Uterus (tissue), 3 donors: ENCODE measurements at regions not wholly inside any gene's neighbourhood (a gene's known extent, or its start where the extent isn't known, plus 50 kb on each side); places are given as distances from the start of the nearest gene placed in this dataset.

Experiments used
- DNase-seq, 2 donors: peaks; one replicate each; pipeline ENCODE4 v3.0.0-alpha.2; 2019 to 2020
- H3K27ac ChIP-seq, 2 donors: fragments of 200-600 bp; sonication (generic); 1 replicate in 1 of 2; 2 replicates in 1 of 2; pipeline ENCODE4 v1.5.1; 2016 to 2018
- H3K27me3 ChIP-seq, 2 donors: fragments of 200-600 bp; sonication (generic); one replicate each; pipeline ENCODE4 v1.5.1; 2018 to 2019; ENCODE audit warnings: control low read depth in 1 of 2
- H3K36me3 ChIP-seq, 2 donors: fragments of 200-600 bp; sonication (generic); one replicate each; pipeline ENCODE4 v1.5.1; 2019; ENCODE audit warnings: control low read depth in 1 of 2
- H3K4me1 ChIP-seq, 2 donors: fragments of 200-600 bp; sonication (generic); one replicate each; pipeline ENCODE4 v1.5.1; 2018 to 2019; ENCODE audit warnings: control low read depth in 1 of 2
- H3K4me3 ChIP-seq, 2 donors: fragments of 200-600 bp; sonication (generic); 1 replicate in 1 of 2; 2 replicates in 1 of 2; pipeline ENCODE4 v1.5.1; 2018 to 2019; ENCODE audit warnings: mild to moderate bottlenecking in 1 of 2
- H3K9me3 ChIP-seq, 2 donors: fragments of 200-600 bp; sonication (generic); one replicate each; pipeline ENCODE4 v1.5.1; 2019; ENCODE audit warnings: control low read depth in 1 of 2
- CTCF ChIP-seq, 4 experiments: fragments of 200-600 bp in 2 of 4; fragments of 450-650 bp in 2 of 4; sonication (generic) in 2 of 4; IDR thresholded peaks; one replicate each; pipeline ENCODE4 v1.5.1; 2016 to 2019; ENCODE audit warnings: antibody characterized with exemption in 4 of 4, mild to moderate bottlenecking in 2 of 4, moderate library complexity in 1 of 4
- POLR2A ChIP-seq, 2 donors: fragments of 450-650 bp; IDR thresholded peaks; one replicate each; pipeline ENCODE4 v1.6.1; 2016; ENCODE audit warnings: antibody characterized with exemption in 2 of 2, mild to moderate bottlenecking in 1 of 2, moderate library complexity in 1 of 2
- intact Hi-C: fragments of 100-400 bp; cut with DNase I; formaldehyde crosslinking; loops from one replicate; pipeline ENCODE4 v1.15.1; 2023; ENCODE audit warnings: low total_unique reads
- donor health status: DM: yes; HTN: yes; CAD: no.

GRCh38 chr21:19704832-19705231, 1293.4 kb upstream of the NCAM2 start:
- DNase-seq: no peak
- intact Hi-C loops: no loop called here
- H3K4me3 ChIP-seq: no peak overlapping the region
- no peaks in the 10 kb centered on the region for H3K27me3 ChIP-seq
- TF ChIP-seq POLR2A (IDR thresholded peaks at IDR 0.05) (no peak), CTCF (IDR thresholded peaks at IDR 0.05) (no peak)
- no peaks in the 10 kb centered on the region for H3K4me1 ChIP-seq
- no peaks in the 10 kb centered on the region for H3K36me3 ChIP-seq
- no peaks in the 10 kb centered on the region for H3K9me3 ChIP-seq
- no peak overlapping the region for H3K27ac ChIP-seq

GRCh38 chr21:19712441-19712840, 1285.8 kb upstream of the NCAM2 start:
- Histone ChIP-seq H3K27ac (no peak overlapping the region), H3K4me1 (no peaks in the 10 kb centered on the region), H3K27me3 (no peaks in the 10 kb centered on the region), H3K4me3 (no peak overlapping the region), H3K9me3 (no peaks in the 10 kb centered on the region), H3K36me3 (no peaks in the 10 kb centered on the region)
- intact Hi-C loops: no loop called here
- no peak for DNase-seq
- no peak for TF ChIP-seq CTCF (IDR thresholded peaks at IDR 0.05)
- no peak for TF ChIP-seq POLR2A (IDR thresholded peaks at IDR 0.05)

- intact Hi-C loops: no loop called here
- Histone ChIP-seq H3K9me3 (no peaks in the 10 kb centered on the region), H3K27ac (no peak overlapping the region), H3K36me3 (no peaks in the 10 kb centered on the region), H3K4me1 (no peaks in the 10 kb centered on the region), H3K27me3 (no peaks in the 10 kb centered on the region), H3K4me3 (no peak overlapping the region)
- TF ChIP-seq CTCF (IDR thresholded peaks at IDR 0.05) (no peak), POLR2A (IDR thresholded peaks at IDR 0.05) (no peak)
- DNase-seq: no peak
Observed at GRCh38 chr21:19713313-19713712, 1284.9 kb upstream of the NCAM2 start.

- intact Hi-C loops: no loop called here
- H3K27ac ChIP-seq: no peak overlapping the region
- no peaks in the 10 kb centered on the region for H3K4me1 ChIP-seq
- H3K27me3 ChIP-seq: no peaks in the 10 kb centered on the region
- no peak for TF ChIP-seq POLR2A (IDR thresholded peaks at IDR 0.05)
- H3K4me3 ChIP-seq: no peak overlapping the region
- no peaks in the 10 kb centered on the region for H3K9me3 ChIP-seq
- no peak for DNase-seq
- no peaks in the 10 kb centered on the region for H3K36me3 ChIP-seq
Observed at GRCh38 chr21:19724081-19724480, 1274.1 kb upstream of the NCAM2 start.

GRCh38 chr21:19731251-19731650, 1267.0 kb upstream of the NCAM2 start:
- no peak overlapping the region for H3K27ac ChIP-seq
- H3K4me3 ChIP-seq: no peak overlapping the region
- TF ChIP-seq POLR2A (IDR thresholded peaks at IDR 0.05): no peak
- no peak for TF ChIP-seq CTCF (IDR thresholded peaks at IDR 0.05)
- intact Hi-C loops: no loop called here
- no peaks in the 10 kb centered on the region for H3K9me3 ChIP-seq
- no peaks in the 10 kb centered on the region for H3K36me3 ChIP-seq
- no peaks in the 10 kb centered on the region for H3K27me3 ChIP-seq
- H3K4me1 ChIP-seq: no peaks in the 10 kb centered on the region
- DNase-seq: no peak

GRCh38 chr21:19759836-19760235, 1238.4 kb upstream of the NCAM2 start:
- H3K27ac ChIP-seq: no peak overlapping the region
- no peaks in the 10 kb centered on the region for H3K9me3 ChIP-seq
- TF ChIP-seq POLR2A (IDR thresholded peaks at IDR 0.05) (no peak), CTCF (IDR thresholded peaks at IDR 0.05) (no peak)
- H3K4me1 ChIP-seq: no peaks in the 10 kb centered on the region
- DNase-seq: no peak
- intact Hi-C loops: no loop called here
- no peaks in the 10 kb centered on the region for H3K36me3 ChIP-seq
- H3K4me3 ChIP-seq: no peak overlapping the region
- no peaks in the 10 kb centered on the region for H3K27me3 ChIP-seq
